HG03520 (cell line): ENCODE measurements at regions not wholly inside any gene's neighbourhood (a gene's known extent, or its start where the extent isn't known, plus 50 kb on each side); places are given as distances from the start of the nearest gene placed in this dataset.
A peak's percentile ranks its signal among the peaks of the same experiment; 100 is the strongest.

Experiments
- ATAC-seq: cut with Tn5 transposase; IDR thresholded peaks from one replicate; pipeline ENCODE4 v1.9.1; 2021; ENCODE audit warnings: mild to moderate bottlenecking, moderate library complexity; ENCODE audit not compliant: unreplicated experiment

DNA sequence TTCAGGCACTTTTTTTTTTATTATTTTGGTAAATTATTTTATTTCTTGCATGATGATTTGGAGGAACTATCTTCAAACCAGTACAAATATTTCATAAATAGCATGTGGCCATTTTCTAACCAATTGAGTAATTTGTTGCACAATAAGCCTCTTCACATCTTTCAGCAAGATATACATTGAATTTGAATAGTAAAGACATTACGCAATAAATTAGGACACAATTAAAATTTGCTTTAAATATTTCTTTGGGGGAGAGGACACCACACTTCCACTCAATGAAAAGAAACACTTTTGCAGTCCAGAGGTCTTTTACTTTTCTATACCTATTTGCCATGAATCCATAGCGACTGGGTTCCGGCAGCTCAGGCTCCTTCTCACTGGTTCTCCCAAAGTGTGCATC, 762.6 kb upstream of the GOLIM4 start:
- ATAC-seq: no peak

GRCh38 chr3:168850109-168850508, 754.4 kb upstream of the GOLIM4 start:
- no peak for ATAC-seq

- ATAC-seq: peak; percentile 54
Measured at GRCh38 chr3:168847291-168847883, 751.7 kb upstream of the GOLIM4 start.

GRCh38 chr3:168844894-168845482, 749.3 kb upstream of the GOLIM4 start:
- no peak for ATAC-seq

DNA sequence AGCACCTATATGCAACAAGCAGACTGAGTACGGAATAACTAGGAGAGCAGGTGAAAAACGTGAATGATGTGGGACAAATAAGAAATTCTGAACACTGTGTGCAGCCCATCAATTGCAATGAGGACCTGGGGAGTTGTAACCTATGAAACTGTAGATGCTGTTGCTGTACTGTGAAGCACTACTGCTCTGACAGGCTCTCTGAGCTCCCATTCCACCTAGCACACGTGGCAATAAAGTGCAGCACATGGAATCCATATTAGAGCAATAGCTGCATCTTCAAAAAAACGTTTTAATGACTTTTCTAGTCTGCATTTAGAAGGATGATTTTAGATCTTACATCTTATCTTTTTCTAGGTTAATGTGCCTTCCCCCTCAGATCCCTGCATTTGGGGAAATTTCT, 748.7 kb upstream of the GOLIM4 start:
- ATAC-seq: no peak

DNA sequence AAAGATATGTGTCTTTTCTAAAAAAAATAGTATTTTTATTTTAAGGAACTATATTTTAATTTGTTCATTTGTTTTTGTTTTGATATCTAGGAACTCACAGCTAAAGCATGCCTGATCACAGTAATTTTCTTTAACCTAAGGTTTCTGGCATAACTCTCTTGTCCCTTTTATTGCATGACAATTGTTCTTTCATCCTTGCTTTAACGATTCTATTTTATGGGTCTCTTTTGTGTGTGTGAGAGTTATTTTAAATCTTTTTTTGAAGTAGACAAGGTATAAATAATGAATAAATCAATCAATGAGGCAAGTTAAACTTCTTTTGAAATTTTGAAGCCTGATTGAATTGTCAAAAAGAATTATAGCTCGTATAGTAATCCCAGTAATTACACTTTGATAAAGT, 747.8 kb upstream of the GOLIM4 start:
- ATAC-seq: no peak

DNA sequence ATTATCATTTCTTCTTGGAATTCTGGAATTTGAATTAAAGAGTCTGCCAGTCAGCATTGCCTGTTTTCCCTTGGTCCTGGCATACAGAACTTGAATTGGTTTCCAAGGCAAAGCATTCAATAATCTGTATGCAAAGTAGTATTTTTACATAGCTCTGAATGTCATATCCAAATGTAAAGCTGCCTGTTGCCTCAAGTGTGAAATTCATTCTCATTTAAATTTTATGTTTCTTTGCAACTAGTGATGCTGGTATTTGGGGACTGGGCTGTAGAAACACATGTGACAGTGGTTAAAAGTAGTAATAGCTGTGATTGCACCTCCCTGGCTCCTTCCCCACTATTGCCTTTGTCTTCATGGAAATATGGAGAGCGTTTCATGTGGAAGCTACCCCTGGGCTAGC, 743.9 kb upstream of the GOLIM4 start:
- ATAC-seq: no peak

DNA sequence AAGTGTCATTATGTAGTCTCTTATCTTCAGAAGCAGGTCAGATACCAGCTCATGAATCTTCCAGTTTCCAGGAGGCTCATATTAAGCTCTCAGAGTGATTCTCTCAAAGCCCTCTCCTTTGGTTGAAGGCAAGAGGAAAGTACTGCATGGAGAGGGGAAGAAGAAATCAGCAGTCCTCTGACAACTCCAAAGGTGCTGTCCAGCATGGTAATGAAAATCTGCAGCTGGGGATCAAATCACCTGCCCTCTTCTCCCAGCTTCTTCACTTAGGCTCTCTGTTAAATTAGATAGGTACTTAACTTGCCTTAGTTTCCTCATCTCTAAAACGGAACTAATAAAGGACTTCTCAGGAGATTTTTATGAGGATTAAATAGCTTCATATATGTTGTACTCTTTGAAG, 738.8 kb upstream of the GOLIM4 start:
- no peak for ATAC-seq

- no peak for ATAC-seq
Measured at GRCh38 chr3:168828943-168829342, 733.2 kb upstream of the GOLIM4 start.

GRCh38 chr3:168828536-168828935, 732.8 kb upstream of the GOLIM4 start:
- ATAC-seq: no peak

DNA sequence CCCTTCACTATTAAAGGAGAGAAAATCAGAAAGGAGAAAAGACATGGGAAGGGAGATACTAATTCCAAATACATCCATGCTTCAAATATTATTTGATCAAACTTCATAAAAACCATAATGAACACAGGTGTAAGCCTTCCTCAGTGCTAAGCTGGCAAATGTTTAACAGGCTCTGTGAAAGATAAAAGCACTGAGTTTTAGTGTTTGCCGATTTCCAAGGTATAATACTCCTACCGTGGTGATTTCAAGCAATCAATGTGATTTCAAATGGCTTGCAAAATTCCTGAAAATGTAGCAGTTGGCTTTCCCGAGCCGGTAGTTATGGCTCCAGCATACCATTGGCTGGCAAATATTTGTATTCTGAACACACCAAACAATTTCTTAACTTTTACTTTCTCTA, 732.3 kb upstream of the GOLIM4 start:
- no peak for ATAC-seq

DNA sequence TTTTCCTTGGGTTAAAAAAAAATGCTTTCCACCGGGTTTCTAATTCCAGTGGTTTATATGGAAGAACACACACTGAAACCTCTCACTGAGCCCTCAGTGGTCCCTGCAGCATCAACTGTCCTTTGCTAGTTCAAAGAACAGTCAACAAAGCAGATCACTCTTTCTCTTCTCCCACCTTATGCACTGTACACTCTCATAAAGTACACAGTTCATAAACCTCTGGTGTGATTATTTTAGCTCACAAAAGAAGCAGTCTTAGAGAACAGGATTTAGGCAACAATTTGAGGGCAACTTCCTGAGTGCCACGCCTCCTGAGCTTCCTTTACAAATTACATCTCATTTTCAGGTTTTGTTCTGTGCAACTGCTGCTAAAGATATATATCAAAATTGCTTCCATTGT, 728.4 kb upstream of the GOLIM4 start:
- no peak for ATAC-seq

DNA sequence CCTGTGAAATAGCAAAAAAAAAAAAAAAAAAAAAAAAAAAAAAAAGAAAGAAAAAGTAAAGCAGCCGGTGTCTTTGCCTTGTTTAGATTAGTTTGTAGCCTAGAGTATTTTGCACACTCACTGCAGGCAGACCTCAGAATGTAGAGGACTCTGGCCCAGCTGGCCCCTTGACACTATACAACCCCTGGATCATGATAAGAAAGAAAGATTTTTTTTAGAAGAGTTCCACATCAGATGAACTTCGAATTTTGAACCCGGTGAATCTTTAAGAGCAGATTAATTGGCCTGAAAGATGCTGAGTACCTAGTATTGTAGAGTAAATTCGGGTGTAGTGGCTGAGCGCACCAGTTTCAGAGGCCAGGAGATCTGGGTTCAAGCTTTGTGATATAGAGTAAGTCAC, 727.7 kb upstream of the GOLIM4 start:
- ATAC-seq: no peak

- no peak for ATAC-seq
Measured at GRCh38 chr3:168820810-168821415, 725.2 kb upstream of the GOLIM4 start.

- no peak for ATAC-seq
Measured at GRCh38 chr3:168817177-168817576, 721.5 kb upstream of the GOLIM4 start.

- ATAC-seq: no peak
Measured at GRCh38 chr3:168815946-168816345, 720.2 kb upstream of the GOLIM4 start.

- no peak for ATAC-seq
Measured at GRCh38 chr3:168813225-168813802, 717.6 kb upstream of the GOLIM4 start.

GRCh38 chr3:168812234-168812633, 716.5 kb upstream of the GOLIM4 start:
- ATAC-seq: no peak

GRCh38 chr3:168808596-168808995, 712.9 kb upstream of the GOLIM4 start:
- no peak for ATAC-seq

DNA sequence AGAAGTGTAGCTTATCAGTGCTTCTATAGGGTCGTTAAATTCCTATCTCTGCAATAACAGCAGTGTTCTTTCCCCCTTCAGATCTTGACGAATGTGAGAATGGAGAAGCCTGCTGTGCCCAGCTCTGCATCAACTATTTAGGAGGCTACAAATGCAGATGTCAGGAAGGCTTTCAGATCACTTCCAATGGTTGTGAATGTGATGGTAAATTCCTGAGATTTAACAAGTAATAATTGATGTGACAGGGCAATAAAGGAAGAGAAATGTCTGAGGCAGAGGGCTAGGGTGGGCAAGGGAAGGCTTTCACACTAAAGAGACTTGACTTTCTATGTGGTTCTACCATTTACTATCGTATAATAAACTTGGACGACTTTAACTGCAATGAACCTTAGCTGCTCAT, 711.7 kb upstream of the GOLIM4 start:
- no peak for ATAC-seq

DNA sequence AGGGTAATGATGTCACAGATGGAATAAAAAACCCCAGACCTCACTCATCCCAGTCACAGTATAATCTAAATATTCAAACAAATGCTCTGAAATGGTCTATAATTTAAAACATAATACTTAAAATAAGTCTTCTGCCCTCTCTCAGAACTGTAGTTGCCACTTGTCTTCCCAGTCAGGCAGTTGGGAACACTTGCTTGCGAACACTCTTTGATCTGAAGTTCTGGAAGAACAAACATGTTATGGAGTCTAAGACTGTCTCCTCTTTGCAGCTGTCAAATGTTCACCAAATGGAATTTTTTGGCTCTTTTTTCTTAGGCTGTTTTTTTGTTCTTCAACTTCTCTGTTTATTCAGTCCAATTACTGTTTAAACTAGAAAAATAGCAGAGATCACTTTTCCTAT, 711.1 kb upstream of the GOLIM4 start:
- ATAC-seq: no peak

DNA sequence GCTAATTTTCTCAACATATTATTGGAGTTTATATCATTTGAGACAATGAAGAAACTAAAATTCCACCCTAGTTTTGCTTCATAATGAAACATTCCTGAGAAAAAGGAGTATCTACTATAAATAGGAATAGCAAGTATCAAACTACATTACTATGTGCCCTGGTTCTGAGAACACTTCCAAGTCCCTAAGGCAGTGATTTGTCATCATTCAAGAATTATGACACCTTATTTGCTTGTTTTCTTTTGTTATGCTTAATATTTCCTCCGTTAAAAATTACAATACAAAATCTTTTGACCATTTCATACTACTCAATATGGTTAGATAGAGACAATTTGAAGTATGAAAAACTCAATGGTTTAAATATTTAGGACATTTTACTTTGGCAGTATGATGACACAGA, 707.8 kb upstream of the GOLIM4 start:
- ATAC-seq: no peak
